GM23338 (cell line): ENCODE measurements at regions not wholly inside any gene's neighbourhood (a gene's known extent, or its start where the extent isn't known, plus 50 kb on each side); places are given as distances from the start of the nearest gene placed in this dataset.
"Not testable (repeated sequence)": the region's sequence is repeated elsewhere in the genome, so short reads cannot be mapped to it uniquely, and the experiment has no call there.

Source experiments
- ATAC-seq: fragments of 200-7000 bp; cut with Tn5 transposase; 3 replicates; pipeline ENCODE4 v1.9.1; 2020
- DNase-seq: peaks from one replicate; pipeline ENCODE4 v3.0.0-alpha.2; 2015; ENCODE audit warnings: low spot score
- H2AFZ ChIP-seq: fragments of 200-600 bp; sonication (generic); 2 replicates; pipeline ENCODE4 v1.8.0; 2016; ENCODE audit warnings: antibody characterized with exemption, mild to moderate bottlenecking, moderate library complexity
- H3F3A ChIP-seq: fragments of 200-600 bp; sonication (generic); replicated peaks from 2 replicates; pipeline ENCODE4 v1.8.0; 2017; ENCODE audit warnings: antibody characterized with exemption, mixed run types, low read depth
- H3K27ac ChIP-seq: fragments of 200-600 bp; sonication (generic); 2 replicates; pipeline ENCODE4 v1.6.1; 2016; ENCODE audit warnings: low read depth
- H3K27me3 ChIP-seq: fragments of 200-600 bp; sonication (generic); 2 replicates; pipeline ENCODE4 v1.8.0; 2016; ENCODE audit warnings: mild to moderate bottlenecking, mixed run types, moderate library complexity; ENCODE audit not compliant: insufficient read depth
- H3K36me3 ChIP-seq: fragments of 200-600 bp; sonication (generic); 2 replicates; pipeline ENCODE4 v1.8.0; 2016; ENCODE audit warnings: mild to moderate bottlenecking; ENCODE audit not compliant: insufficient read depth
- H3K4me1 ChIP-seq: fragments of 200-600 bp; sonication (generic); 2 replicates; pipeline ENCODE4 v1.8.0; 2016; ENCODE audit warnings: mild to moderate bottlenecking, moderate library complexity; ENCODE audit not compliant: insufficient read depth
- H3K4me2 ChIP-seq: fragments of 200-600 bp; sonication (generic); 2 replicates; pipeline ENCODE4 v1.7.1; 2017; ENCODE audit warnings: mixed run types
- H3K4me3 ChIP-seq: fragments of 200-600 bp; sonication (generic); 2 replicates; pipeline ENCODE4 v1.6.1; 2016; ENCODE audit warnings: mixed run types
- H3K79me2 ChIP-seq: fragments of 200-600 bp; sonication (generic); replicated peaks from 2 replicates; pipeline ENCODE4 v1.8.0; 2017; ENCODE audit warnings: mild to moderate bottlenecking; ENCODE audit not compliant: insufficient read depth
- H3K9me2 ChIP-seq: fragments of 200-600 bp; sonication (generic); 2 replicates; pipeline ENCODE4 v1.8.0; 2017; ENCODE audit not compliant: insufficient read depth
- H4K20me1 ChIP-seq: fragments of 200-600 bp; sonication (generic); replicated peaks from 2 replicates; pipeline ENCODE4 v1.8.0; 2017; ENCODE audit warnings: mild to moderate bottlenecking; ENCODE audit not compliant: insufficient read depth
- H3K27ac Mint-ChIP-seq: 2 replicates; pipeline ENCODE4 v1.8.0; 2020; ENCODE audit warnings: inconsistent platforms, mild to moderate bottlenecking, moderate library complexity, mixed read lengths
- H3K27me3 Mint-ChIP-seq: 3 replicates; pipeline ENCODE4 v1.8.0; 2022; ENCODE audit warnings: low read depth, mild to moderate bottlenecking, moderate library complexity, mixed read lengths, inconsistent platforms; ENCODE audit not compliant: insufficient read depth, poor library complexity
- H3K36me3 Mint-ChIP-seq: 3 replicates; pipeline ENCODE4 v1.8.0; 2021; ENCODE audit warnings: low read depth, mild to moderate bottlenecking, inconsistent platforms, moderate library complexity, mixed read lengths
- H3K4me1 Mint-ChIP-seq: 3 replicates; pipeline ENCODE4 v1.8.0; 2020; ENCODE audit warnings: mild to moderate bottlenecking, inconsistent platforms, mixed read lengths
- H3K4me3 Mint-ChIP-seq: 3 replicates; pipeline ENCODE4 v1.8.0; 2021; ENCODE audit warnings: moderate library complexity, mild to moderate bottlenecking, inconsistent platforms, mixed read lengths
- H3K9me3 Mint-ChIP-seq: 3 replicates; pipeline ENCODE4 v1.8.0; 2020; ENCODE audit warnings: moderate library complexity, mild to moderate bottlenecking, inconsistent platforms, mixed read lengths
- STAT1 ChIP-seq: IDR thresholded peaks from one replicate; pipeline ENCODE4 v1.6.1; 2016; ENCODE audit warnings: antibody characterized with exemption; ENCODE audit not compliant: unreplicated experiment
- ZNF114 ChIP-seq: fragments of 250-450 bp; sonication (Bioruptor Pico); IDR thresholded peaks from 2 replicates; pipeline ENCODE4 v1.5.0; 2020; ENCODE audit warnings: mild to moderate bottlenecking, moderate library complexity
- TF ChIP-seq, protein P1 (sequence below): fragments of 250-450 bp; sonication (Bioruptor Pico); IDR thresholded peaks from 2 replicates; pipeline ENCODE4 v1.5.0; 2020; ENCODE audit warnings: mild to moderate bottlenecking, moderate library complexity

DNA sequence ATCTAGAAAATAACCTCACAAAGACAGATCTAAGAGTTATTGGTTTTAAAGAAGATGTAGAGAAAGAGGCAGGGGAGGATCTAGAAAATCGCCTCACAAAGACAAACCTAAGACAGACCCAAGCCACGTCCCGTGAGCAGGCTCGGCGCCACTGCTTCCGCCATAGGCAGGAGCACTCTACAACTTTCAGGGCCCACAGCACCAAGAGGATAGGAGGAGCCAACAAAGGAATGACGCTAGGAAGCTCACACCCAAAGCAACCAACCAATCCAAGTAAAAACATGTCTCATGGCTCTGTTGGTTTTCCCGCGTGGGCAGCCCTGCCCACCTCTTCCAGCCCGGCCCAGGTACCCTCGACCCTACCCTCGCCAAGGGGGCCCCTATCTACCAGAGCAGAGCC is 4167.4 kb upstream of the OR11H1 start (continued):
- TF ChIP-seq STAT1 (no peak), ZNF114 (CRISPR knock-in tag) (no peak)
- TF ChIP-seq, protein P1, sequence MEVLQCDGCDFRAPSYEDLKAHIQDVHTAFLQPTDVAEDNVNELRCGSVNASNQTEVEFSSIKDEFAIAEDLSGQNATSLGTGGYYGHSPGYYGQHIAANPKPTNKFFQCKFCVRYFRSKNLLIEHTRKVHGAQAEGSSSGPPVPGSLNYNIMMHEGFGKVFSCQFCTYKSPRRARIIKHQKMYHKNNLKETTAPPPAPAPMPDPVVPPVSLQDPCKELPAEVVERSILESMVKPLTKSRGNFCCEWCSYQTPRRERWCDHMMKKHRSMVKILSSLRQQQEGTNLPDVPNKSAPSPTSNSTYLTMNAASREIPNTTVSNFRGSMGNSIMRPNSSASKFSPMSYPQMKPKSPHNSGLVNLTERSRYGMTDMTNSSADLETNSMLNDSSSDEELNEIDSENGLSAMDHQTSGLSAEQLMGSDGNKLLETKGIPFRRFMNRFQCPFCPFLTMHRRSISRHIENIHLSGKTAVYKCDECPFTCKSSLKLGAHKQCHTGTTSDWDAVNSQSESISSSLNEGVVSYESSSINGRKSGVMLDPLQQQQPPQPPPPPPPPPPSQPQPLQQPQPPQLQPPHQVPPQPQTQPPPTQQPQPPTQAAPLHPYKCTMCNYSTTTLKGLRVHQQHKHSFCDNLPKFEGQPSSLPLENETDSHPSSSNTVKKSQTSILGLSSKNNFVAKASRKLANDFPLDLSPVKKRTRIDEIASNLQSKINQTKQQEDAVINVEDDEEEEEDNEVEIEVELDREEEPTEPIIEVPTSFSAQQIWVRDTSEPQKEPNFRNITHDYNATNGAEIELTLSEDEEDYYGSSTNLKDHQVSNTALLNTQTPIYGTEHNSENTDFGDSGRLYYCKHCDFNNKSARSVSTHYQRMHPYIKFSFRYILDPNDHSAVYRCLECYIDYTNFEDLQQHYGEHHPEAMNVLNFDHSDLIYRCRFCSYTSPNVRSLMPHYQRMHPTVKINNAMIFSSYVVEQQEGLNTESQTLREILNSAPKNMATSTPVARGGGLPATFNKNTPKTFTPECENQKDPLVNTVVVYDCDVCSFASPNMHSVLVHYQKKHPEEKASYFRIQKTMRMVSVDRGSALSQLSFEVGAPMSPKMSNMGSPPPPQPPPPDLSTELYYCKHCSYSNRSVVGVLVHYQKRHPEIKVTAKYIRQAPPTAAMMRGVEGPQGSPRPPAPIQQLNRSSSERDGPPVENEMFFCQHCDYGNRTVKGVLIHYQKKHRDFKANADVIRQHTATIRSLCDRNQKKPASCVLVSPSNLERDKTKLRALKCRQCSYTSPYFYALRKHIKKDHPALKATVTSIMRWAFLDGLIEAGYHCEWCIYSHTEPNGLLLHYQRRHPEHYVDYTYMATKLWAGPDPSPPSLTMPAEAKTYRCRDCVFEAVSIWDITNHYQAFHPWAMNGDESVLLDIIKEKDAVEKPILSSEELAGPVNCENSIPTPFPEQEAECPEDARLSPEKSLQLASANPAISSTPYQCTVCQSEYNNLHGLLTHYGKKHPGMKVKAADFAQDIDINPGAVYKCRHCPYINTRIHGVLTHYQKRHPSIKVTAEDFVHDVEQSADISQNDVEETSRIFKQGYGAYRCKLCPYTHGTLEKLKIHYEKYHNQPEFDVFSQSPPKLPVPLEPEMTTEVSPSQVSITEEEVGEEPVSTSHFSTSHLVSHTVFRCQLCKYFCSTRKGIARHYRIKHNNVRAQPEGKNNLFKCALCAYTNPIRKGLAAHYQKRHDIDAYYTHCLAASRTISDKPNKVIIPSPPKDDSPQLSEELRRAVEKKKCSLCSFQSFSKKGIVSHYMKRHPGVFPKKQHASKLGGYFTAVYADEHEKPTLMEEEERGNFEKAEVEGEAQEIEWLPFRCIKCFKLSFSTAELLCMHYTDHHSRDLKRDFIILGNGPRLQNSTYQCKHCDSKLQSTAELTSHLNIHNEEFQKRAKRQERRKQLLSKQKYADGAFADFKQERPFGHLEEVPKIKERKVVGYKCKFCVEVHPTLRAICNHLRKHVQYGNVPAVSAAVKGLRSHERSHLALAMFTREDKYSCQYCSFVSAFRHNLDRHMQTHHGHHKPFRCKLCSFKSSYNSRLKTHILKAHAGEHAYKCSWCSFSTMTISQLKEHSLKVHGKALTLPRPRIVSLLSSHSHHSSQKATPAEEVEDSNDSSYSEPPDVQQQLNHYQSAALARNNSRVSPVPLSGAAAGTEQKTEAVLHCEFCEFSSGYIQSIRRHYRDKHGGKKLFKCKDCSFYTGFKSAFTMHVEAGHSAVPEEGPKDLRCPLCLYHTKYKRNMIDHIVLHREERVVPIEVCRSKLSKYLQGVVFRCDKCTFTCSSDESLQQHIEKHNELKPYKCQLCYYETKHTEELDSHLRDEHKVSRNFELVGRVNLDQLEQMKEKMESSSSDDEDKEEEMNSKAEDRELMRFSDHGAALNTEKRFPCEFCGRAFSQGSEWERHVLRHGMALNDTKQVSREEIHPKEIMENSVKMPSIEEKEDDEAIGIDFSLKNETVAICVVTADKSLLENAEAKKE (CRISPR knock-in tag), result no peak

DNA sequence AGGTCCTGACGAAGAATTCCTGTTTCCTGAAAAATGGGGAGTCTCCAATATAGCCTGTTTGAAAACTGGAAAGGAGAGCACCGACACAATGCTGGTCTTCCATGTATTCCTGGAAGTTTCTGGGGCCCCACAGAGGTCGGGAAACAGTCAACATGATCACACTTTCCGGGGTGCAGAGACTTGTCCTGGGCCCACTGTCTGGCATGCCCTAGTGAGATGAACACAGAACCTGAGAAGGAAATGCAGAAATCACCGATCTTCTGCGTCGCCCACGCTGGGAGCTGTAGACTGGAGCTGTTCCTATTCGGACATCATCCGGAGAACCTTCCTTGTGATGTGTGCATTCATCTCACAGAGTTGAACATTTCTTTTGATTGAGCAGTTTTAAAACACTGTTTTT is 4166.5 kb upstream of the OR11H1 start:
- H3K4me3 Mint-ChIP-seq, H3K27ac ChIP-seq, H3K9me2 ChIP-seq, H3K4me1 ChIP-seq, H3K4me2 ChIP-seq, H2AFZ ChIP-seq, H3F3A ChIP-seq, H3K27me3 ChIP-seq, H3K27me3 Mint-ChIP-seq, H4K20me1 ChIP-seq, H3K79me2 ChIP-seq, H3K27ac Mint-ChIP-seq, ATAC-seq, H3K4me3 ChIP-seq, DNase-seq, H3K4me1 Mint-ChIP-seq: not testable (repeated sequence)
- peaks cover 13% of the 10 kb centered on the region for H3K36me3 ChIP-seq
- peaks cover 59% of the 10 kb centered on the region for H3K36me3 Mint-ChIP-seq
- peaks cover 98% of the 10 kb centered on the region for H3K9me3 Mint-ChIP-seq

DNA sequence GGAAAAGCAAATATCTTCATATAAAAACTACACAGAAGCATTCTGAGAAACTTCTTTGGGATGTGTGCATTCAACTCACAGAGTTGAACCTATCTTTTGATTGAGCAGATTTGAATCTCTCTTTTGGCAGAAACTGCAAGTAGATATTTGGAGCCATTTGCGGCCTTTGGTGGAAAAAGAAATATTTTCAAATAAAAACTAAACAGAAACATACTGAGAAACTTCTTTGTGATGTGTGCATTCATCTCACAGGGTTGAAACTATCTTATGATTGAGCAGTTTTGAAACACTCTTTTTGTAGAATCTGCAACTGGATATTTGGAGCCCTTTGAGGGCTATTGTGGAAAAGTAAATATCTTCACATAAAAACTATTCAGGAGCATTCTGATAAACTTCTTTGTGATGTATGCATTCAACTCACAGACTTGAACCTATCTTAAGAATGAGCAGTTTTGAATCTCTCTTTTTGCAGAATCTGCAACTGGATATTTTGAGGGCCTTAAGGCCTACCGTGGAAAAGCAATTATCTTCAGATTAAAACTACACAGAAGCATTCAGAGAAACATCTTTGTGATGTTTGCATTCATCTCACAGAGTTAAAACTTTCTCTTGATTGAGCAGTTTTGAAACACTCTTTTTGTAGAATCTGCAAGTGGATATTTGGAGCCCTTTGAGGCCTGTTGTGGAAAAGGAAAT is 4158.2 kb upstream of the OR11H1 start:
- not testable (repeated sequence) for H3K27ac Mint-ChIP-seq, H2AFZ ChIP-seq, H4K20me1 ChIP-seq, H3K9me2 ChIP-seq, H3F3A ChIP-seq, ATAC-seq, H3K4me1 Mint-ChIP-seq, H3K4me1 ChIP-seq, H3K4me2 ChIP-seq, H3K4me3 Mint-ChIP-seq, H3K27me3 ChIP-seq, H3K27ac ChIP-seq, H3K4me3 ChIP-seq, DNase-seq, H3K79me2 ChIP-seq, H3K27me3 Mint-ChIP-seq
- peaks cover 77% of the 10 kb centered on the region for H3K9me3 Mint-ChIP-seq
- peaks cover 45% of the 10 kb centered on the region for H3K36me3 Mint-ChIP-seq
- peaks cover 25% of the 10 kb centered on the region for H3K36me3 ChIP-seq

DNA sequence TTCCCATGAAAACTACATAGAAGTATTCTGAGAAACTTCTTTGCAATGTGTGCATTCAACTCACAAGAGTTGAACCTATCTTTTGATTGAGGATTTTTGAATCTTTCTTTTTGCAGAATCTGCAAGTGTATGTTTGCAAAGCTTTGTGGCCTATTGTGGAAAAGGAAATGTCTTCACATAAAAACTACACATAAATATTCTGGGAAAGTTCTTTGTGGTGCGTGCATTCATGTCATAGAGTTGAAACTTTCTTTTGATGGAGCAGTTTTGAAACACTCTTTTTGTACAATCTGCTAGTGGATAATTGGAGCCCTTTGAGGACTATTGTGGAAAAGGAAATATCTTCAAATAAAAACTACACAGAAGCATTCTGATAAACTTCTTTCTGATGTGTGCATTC is 4157.7 kb upstream of the OR11H1 start:
- H3F3A ChIP-seq, H3K4me2 ChIP-seq, H3K27ac ChIP-seq, ATAC-seq, H3K9me2 ChIP-seq, H3K4me3 ChIP-seq, DNase-seq, H3K27ac Mint-ChIP-seq, H4K20me1 ChIP-seq, H3K4me1 Mint-ChIP-seq, H3K4me1 ChIP-seq, H3K4me3 Mint-ChIP-seq, H3K27me3 ChIP-seq, H3K27me3 Mint-ChIP-seq, H3K79me2 ChIP-seq, H2AFZ ChIP-seq: not testable (repeated sequence)
- Mint-ChIP-seq H3K9me3 (peaks cover 79% of the 10 kb centered on the region), H3K36me3 (peaks cover 50% of the 10 kb centered on the region)
- H3K36me3 ChIP-seq, result peaks cover 29% of the 10 kb centered on the region
